COLO668 (cell line): ENCODE measurements at regions not wholly inside any gene's neighbourhood (a gene's known extent, or its start where the extent isn't known, plus 50 kb on each side); places are given as distances from the start of the nearest gene placed in this dataset.
"Not testable (repeated sequence)": the region's sequence is repeated elsewhere in the genome, so short reads cannot be mapped to it uniquely, and the experiment has no call there.

Experiments used
- DNase-seq: peaks from one replicate; lab custom pipeline; 2025; ENCODE audit not compliant: unreplicated experiment; lab: John Stamatoyannopoulos, UW

DNA sequence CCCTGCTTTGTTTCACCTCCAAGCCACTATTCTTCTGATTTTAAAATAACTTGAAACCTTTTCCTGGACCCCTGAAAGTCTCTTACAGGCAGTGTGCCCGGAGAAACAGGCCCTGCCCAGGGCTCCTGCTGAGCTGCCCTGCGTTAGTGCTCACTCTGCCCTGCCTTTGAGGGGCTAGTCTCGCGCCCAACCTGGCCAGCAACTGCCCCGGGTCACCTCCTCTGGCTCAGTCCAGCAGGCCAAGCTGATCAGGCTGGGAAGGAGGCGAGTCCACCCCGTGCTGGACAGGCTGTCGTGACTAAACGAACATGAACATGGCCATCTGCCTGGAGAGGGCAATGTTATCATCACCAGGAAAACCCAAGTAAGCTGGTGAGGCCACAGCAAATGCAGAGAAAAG lies 245.4 kb downstream of the ANKRD60 start:
- DNase-seq, result no peak

DNA sequence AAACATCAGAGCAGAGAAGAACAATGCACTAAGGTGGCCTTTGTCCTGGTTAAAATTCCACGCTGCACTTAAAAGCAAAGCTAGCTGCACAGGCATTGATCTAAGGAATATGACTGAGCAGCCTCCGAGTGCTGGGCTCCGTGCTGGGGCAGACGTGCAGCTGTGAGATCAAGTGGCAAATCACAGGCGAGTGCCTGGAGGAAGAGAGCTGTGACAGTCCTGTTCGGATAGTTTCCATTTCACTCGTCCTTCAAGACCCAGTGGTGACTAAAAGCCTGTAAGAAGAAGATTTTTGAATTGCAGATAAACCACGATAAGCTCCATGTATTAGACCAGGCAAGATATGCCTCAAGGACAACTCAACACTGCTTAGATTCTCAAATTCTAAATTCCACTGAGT lies 247.9 kb downstream of the ANKRD60 start:
- DNase-seq, result no peak

DNA sequence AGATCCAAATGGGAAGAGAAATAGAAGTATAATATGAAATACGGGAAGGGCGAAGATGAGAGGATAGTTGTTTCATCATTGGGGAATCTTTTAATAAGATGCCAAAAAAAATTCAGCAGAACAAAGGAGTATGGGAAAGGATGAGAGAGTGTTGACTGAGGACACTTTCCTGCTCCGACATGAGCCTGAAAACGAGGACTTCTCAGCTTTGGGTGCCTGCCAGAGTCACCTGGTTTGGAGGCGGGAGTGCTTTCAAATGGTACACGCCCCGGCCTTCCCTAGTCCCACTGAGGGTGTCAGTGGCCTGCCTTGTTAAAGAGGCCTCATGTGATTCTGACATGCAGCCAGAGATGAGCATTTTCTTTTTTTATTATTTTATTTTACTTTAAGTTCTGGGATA lies 250.9 kb downstream of the ANKRD60 start:
- DNase-seq, result no peak

DNA sequence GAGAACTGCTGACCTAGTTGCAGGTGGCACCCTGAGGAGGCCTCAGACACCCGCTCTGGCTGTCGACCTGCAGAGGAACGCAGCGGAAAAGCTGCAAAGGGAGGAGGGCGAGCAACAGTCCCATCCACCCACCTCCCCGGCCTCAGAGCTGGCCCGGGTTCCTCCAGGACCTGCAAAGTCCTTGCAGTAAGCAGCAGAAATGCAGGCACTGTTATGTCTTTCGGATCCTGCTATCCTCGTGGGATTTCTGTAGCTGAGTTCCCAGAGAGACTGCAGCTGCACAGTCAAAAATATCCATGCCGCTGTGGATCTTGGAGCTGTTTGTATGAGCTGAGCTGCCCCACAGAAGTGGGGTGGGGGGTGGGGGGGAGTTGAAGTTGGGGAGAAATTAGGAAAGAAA lies 251.3 kb downstream of the ANKRD60 start:
- no peak for DNase-seq

DNA sequence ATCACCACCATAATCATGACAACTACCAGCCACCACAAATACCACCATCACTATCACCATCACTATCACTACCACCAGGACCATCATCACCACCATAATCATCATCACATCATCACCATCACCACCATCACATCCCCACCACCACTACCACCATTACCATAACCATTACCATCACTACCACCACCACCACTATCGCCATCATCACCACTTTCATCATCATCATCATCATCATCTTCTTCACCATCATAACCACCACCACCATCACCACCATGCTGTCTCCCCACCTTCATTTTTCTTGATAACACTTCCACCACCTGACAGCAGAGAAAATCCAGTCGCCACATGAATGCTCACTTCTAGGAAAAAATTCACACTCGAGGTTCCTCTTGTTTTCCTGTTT lies 253.6 kb downstream of the ANKRD60 start:
- no peak for DNase-seq

DNA sequence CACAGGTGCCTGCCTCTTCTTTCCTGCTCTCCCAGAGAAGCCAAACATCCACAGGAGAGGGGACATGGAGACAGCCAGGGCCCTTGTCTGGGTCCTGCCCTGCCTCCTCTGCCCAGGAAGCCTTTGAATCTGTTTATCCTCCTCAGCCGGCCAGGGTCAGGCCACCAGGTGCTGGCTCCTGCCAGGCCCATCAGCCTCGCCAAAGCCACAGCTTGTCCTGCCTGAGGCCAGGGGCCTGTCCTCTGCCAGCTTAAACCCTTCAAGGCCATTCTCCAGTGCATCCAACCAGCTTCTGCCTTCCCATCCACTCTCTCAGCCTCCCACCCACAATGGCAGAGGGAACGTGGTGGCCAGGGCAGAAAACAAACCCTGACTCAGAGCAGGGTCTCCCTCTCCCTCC lies 254.6 kb downstream of the ANKRD60 start:
- no peak for DNase-seq

DNA sequence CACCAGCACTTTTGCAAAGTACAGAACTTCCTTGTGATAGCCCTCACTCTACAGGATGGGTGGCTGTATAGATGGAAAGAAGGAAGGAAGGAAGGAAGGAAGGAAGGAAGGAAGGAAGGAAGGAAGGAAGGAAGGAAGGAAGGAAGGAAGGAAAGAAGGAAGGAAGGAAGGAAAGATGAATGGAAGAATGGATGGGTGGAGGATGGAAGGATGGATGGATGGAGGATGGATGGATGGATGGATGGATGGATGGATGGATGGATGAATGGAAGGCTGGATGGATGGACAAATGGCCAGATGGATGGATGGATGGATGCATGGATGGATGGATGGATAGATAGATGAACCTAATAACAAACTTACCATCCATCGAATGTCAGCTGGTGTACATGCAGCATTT lies 256.9 kb downstream of the ANKRD60 start:
- not testable (repeated sequence) for DNase-seq

DNA sequence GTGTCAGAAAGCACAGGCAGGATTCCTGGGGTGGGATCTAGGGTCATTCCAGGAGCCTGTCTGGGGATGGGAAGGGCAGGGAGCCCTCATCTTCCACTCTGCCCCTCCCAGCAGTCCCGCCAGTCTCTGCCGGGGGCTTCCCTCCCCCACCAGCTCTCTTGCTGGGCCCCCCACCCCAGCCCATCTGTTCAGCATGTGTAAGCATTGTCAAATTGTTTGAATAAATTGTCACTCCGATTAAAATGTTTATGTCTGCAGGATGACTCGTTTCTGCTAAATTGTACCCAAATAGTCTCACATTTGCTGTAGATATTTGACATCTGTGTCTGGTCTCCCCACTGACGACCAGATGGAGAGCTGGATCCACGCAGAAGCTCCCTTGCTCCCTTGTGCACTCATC lies 257.6 kb downstream of the ANKRD60 start:
- no peak for DNase-seq

DNA sequence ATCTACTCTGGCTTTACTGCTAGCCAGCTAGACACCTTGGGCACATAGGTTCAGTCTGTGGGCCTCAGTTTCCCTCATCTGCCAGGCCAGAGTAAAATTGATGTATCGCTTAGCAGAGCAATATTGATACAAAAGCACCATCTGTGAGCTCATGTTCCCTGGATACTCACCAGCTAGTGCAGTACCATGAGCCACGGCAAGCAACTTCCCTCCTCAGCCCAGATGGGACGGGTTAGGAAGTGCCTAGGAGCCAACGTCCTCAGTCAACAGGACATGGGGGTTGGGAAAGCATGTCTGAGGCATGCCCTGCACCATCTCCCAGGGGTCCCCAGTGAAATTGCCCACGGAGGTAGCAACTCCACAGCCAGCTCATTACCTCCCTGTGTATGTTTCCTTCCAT lies 258.3 kb downstream of the ANKRD60 start:
- no peak for DNase-seq

DNA sequence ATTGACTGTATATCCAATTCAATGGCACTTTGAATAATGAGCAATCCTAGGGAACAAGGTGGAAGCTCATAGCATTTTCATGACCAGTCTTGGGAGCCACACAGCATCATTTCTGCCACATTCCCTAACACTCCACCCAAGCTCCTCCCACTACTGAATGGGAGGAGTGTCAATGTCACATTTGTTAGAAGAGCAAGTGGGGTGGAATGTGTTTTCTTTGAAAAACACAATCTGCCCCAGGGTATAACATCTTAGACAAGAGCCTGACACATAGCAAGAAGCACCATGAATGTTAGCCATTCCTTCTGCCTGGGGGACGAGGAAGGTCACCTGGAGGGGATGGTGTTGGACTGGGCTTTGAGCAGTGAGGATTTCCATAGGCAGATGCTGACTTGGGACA lies 258.3 kb upstream of the PMEPA1 start:
- no peak for DNase-seq

DNA sequence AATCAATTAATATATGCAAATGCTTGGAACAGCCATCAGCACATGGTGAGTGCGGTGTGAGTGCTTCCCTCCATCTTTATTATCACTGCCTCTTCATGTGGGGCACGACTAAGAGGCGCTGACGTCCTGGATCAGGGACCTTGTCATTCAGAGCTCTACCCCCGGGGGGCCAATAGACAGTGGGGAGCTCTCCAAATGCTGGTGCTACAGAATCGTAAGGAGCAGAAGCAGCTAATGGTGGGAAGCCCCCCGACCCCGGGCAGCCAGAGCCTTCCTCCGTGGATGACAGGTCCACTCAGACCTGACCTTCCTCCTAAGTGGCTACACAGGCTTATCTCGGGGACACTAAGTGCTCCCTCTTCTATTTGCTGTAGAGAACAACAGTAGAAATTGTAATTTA lies 257.5 kb upstream of the PMEPA1 start:
- no peak for DNase-seq

DNA sequence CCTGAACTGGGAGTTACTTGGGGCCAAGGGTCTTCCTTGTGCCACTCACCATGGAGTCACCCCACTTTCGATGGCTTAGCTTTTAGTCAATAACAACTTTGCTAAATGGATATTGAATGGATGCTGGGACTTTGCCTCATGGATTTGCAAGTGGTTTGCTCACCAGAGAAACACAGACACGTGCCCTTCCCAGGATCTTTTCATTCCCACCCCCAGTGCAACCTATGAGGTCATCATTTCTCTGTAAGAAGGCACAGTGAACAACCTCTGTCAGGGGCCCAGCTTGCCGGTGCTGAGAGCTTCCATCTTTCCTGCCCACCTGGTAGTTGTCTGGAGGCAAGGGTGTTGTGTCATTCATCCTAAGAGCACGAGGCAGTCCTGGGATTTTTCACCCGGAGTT lies 256.8 kb upstream of the PMEPA1 start:
- DNase-seq, result no peak

DNA sequence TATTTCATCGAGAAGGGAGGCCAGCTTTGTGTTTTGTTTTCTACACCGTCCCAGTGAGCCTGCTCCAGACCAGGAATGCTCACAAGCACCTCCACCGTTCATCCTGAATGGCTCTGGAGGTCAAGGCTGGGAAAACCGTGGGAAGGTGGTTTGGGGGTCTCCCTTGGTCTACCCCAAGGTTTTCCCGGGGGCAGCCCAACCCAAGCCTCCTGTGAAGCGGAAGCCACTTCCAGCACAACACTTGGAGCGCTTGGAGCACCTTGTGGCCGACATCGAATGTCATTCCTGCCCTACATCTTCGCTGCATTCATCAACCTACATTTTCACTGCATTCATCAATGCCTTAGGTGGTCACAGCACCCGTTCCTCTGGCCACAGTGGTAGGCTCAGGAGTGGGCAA lies 255.6 kb upstream of the PMEPA1 start:
- no peak for DNase-seq

DNA sequence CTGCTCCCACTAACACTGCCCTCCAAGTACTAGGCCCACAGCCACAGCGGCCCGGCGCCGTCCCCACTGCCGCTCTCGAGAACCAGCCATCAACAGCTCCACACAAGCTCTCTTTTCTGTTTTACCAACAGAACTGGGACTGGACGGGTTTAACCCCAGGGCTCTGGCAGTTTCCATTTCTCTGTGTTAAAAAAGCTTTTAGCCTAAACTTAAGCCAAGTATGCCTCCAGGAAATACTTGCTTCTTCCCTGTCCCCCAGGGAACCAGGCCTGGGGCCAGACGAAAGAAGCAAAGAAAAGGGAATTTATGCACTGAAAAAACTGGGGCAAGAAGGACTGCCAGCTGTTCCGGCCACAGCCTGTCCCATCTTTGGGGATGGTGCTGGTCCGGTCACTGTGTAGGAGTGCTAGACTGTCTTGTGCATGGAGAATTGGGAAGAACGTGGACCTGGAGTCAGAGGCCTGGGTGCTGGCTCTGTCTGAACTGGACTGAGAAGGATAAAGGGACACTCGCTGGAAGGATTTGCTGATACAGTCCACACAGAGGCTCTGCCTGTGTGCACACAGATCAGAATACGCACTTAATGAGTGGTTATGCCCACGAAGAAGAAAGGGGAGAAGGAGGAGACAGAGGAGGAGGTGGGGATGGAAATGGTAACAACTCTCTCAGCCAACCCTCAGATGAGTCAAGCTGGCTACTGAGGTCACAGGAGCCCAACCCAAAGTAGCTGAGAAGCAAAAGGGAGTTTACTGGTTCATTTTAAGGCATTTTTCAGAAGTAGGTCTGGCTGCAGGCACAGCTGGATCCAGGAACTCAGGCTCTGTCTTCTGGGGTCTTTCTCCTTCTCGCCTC lies 254.4 kb upstream of the PMEPA1 start:
- no peak for DNase-seq

DNA sequence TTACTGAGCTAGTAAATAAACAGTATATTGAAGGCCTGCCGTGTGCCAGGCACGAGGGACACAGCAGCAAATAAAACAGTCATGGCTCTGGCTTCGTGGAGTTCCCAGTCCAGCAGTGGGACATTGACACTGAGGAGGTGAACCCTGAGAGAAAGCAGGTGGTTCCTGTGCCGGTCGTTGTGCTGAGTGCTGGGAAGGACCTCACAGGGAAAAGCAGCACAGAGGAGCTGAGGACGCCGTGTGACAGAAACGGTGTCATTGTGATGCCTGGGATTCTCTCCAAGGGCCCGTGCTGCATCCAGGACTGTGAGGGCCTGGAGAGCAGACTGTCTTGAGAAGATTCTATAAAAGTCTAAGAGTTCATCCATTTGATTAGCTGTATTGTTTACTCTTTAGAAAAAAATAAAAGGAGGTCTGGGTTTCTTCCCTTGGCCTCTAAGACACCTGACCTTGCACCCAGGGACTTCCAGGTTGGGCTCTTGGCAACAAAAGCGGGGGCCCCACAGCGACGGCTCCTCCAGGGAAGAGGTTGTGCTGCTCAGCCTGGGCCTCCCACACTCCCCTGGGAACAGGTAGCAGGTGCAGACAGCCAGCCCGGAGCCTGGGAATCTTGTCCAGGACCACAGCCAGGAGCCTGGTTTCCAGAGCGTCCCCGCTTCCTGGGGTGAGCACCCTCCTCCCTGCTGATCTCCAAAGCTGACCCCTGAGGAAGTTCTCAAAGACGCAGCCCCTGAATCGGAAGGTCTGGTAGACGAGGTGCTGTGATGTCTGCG lies 251.2 kb upstream of the PMEPA1 start:
- no peak for DNase-seq

DNA sequence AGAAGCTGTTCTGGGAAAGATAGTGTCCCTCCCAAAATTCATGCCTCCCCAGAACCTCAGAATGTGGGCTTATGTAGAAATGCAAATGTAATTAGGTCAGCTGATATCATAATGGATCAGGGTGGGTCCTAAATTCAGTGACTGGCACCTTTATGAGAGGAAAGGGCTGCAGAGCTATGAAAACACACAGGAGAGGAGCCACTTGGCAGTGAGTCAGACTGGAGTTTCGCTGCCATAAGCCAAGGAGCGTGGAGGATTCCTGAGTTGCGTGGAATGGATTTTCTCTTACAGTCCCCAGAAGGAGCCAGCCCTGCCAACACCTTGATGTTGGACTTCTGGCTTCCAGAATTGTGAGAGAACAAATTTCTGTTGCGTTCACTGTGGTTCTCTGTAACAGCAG lies 249.8 kb upstream of the PMEPA1 start:
- no peak for DNase-seq

DNA sequence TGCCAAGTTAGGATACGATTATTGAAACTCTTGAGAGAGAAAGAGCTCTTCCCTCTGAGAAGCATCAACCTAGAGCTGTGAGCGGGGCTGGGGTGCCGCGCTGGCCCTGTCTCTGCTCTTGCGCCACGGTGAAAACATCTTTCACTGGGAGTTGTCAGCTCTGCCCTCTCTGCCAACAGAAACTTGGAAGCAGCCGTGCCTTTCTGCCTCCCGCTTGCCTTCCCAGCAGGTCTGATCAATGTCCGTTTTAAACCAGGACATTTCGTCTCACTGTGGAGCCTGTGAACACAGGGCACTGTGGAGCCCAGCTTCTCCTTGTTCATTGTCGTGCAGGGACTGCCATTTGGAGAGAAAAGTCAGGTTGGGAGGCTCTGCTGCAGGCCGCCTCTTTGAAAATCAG lies 249.2 kb upstream of the PMEPA1 start:
- DNase-seq, result no peak

DNA sequence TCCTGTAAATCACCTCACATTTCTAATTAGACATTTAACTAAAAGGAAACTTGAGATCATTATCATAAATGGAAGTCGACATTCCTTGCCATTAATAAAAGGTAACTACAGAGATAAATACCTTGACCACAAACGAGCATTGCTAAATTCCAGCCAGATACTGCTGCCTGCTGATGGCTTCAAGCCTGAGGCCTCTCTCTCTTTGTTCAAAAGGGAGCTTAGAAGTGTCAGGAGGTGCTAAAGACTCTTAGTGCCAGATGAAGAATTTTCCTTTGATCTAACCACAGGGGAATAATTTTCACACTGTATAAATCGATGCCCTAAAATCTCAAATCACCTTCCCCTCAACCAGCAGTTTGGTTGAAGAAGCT lies 248.2 kb upstream of the PMEPA1 start:
- DNase-seq, result no peak

DNA sequence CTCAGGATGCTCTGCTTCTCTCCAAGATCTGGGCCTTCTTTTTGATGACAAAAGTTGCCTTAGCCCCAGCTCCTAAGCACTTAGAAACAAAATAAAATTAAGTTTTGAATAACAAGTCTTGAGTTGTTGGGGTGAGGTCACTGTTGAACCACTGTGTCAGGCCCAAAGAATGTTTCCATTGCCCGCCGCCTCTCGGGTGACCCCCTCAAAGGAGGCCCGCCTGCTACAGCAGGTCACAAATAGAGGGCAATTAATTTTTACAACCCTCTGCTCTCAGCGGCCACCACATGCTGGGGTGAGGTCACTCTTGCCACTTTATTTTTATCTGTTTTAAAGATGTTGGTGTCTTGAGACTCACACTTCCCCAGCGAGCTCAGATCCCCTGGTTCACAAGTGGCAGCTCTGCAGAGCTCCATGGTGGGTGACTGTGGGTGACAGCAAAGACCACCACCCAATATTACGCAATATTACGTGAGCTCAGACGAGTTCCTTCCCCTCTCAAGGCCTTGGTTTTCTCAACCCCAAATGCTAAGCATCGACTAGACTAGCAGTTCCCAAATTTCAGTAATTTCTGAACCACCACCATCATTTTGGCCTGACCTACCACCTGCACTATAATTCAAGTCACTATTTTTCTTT lies 247.7 kb upstream of the PMEPA1 start:
- DNase-seq, result no peak

DNA sequence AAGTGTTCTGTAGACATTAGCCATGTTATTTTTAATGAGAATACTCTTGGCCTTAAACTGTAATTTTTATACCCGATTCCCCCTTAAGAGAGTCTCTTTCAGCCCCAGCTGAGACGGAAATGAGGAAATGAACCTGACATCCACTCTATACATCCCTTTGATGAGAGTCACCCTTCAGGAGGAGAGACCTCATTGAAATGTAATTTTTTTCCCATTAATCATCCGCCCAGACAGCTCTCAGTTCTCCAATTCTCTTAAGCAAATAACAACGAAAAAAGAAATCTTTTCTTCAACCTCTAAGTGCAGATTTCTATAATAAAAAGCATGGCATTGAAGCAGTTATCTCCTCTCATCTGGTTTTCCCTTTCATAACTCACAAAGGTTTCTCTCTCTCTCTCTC lies 243.8 kb upstream of the PMEPA1 start:
- no peak for DNase-seq

DNA sequence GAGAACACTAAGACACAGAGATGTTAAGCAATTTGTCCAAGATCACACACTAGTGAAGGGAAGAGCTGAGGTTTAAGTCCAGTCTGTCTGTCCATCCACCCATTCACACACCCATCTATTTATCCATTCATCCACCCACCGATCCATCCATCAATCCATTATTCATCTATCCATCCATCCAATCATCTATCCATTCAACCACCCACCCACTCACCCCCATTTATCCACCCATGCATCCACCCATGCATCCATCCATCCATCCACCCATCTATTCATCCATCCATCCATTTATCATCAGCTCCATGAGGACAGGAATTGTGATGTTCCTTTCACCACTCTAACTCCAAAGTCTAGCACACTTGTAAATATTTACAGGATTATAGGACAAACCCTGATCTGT lies 242.3 kb upstream of the PMEPA1 start:
- DNase-seq, result no peak

DNA sequence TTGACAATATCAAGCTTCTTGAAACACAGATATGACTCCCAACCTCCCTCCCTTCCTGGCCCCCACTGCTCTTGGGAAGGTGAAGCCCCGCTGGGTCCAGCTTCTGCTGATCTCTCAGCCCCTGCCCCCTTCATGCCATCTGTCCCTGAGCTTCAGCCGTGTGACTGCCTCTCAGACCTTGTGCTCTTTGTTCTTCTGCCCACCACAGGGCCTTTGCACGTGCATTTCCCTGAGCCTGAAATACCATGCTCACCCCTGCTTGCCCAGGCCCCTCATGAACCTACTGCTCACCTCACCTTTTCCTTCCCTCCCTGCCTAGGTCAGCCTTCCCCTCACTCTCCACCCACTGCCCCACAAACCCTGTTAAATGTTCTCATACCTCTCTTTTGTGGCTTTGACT lies 241.7 kb upstream of the PMEPA1 start:
- no peak for DNase-seq
